NCI-H1092 (cell line): ENCODE measurements at regions not wholly inside any gene's neighbourhood (a gene's known extent, or its start where the extent isn't known, plus 50 kb on each side); places are given as distances from the start of the nearest gene placed in this dataset.

Experiments used
- DNase-seq: peaks from one replicate; lab custom pipeline; 2025; lab: John Stamatoyannopoulos, UW

DNA sequence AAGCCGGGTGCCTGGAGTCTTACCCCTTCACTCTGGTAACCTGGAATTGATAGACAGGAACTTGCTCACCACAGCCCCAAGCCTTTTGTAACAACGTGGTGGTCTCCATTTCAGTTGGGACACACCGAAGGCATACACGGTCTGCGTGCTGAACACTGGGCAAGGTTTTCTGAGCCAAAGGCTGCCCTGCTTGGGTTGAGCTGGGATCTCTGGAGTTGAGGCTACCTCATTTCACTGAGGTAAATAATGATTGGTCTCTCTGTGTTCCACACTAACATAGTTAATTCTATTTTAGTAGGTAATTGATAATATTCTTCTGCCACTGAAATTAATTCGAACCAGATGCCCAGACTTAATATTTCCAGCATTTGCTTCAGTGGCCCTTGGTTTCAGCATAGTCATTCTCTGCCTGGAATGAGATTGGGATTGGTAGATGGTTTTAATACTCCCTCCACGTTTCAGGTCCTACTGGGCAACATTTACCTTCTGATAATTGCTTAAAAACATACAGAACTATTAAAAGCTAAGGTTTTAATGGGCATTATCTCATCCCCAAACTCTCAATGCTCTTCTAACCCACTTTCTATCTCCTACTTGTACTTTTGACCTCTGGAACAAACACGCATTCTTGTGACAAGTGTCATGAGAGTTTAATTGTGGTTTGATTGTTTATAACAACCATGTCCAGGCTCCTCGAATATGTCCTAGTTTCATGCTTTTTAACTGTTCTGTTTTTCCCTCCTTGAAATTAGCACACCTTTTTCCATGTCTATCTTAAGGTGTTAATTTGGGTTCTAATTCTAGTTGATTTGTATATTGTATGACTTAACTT is 202.3 kb upstream of the KLF6 start:
- no peak for DNase-seq

DNA sequence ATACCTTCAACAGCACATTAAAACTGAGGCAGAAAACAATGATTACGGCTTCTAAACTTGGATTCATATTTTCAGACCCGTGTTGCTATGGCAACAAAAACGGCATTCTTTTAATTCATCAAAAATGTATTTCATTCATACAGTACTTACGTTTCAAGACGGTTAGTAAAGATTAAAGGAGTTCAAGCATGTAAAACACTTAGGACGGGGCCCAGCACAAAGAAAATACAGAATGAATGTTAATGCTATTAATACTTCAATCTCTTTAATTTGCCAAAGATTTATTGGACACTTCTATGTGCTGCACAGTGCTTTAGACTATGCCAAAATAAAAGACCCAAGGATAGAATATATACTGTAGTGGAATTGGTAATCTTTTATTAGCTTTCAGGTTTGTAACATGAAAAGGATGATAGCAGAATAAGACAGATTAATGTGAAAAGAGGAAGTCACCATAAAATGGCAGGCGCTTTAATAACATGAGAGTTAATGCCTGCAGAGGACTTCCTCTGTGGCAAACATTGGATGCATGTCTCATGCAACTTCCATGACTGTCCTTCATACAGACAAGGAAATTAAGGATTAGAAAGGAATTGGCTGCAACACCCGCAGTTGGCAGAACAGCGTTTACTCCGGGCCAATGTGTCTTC is 201.6 kb upstream of the KLF6 start:
- no peak for DNase-seq

DNA sequence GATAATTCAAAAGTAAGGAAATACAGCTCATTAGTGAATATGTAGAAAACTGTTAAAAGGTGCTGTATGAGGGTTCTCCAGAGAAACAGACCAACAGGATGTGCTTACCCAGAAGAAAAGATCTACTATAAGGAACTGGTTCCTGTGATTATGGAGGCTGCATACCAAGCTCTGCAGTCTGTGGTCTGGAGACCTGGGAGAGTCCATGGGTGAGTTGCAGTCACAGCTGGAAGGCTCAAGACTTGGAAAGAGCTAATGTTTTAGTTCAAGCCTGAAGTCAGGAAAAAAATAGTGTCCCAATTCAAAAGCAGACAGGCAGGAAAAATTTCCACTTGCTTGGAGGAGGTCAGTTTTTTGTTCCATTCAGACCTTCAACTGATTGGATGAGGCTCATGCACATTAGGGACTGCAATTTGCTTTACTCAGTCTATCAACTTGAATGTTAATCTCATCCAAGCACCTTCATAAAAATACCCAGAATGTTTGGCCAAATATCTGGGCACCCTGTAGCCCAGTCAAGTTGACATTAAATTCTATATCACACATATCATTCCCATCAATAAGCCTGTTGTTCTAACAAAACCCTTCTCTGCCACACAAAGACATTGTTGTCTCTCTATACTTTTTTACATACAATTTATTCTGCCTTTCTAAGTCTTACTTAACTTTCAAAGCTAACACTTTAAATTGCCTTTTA is 197.9 kb upstream of the KLF6 start:
- DNase-seq: no peak

GRCh38 chr10:3981300-3981699 is 196.3 kb upstream of the KLF6 start:
- DNase-seq: no peak

GRCh38 chr10:3980660-3981059 is 195.7 kb upstream of the KLF6 start:
- DNase-seq: no peak

DNA sequence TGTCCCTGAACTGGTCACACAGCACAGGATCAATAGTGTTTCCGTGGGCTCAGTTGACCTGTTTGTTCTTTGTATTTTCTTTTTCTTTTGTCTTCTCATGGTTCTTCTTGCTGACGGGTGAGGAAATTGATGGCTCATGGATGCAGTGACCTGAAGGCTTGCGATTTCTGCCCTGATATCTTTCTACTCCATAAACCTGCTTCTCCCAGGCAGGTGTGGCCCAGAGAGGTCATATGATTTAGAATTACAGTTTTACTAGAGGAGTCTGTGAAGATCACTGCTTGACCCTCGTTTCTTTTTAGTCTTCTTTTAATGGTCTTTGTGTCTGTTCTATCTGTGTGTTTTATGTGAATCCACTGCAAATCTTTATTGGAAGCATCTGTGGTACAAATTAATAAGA is 195.1 kb upstream of the KLF6 start:
- DNase-seq: no peak

DNA sequence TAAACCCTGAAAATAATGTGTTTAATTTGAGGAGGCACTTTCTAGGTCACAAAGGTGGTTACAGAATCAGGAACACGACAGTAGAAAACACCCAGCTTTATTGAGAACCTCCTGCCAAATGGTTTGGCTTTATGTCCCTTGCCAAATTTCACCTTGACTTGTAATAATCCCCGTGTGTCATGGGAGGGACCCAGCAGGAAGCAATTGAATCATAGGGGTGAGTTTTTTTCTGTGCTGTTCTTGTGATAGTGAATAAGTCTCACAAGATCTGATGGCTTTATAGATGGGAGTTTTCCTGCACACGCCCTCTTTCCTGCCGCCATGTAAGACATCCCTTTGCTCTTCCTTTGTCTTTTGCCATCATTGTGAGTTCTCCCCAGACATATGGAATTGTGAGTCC is 193.8 kb upstream of the KLF6 start:
- DNase-seq: no peak

DNA sequence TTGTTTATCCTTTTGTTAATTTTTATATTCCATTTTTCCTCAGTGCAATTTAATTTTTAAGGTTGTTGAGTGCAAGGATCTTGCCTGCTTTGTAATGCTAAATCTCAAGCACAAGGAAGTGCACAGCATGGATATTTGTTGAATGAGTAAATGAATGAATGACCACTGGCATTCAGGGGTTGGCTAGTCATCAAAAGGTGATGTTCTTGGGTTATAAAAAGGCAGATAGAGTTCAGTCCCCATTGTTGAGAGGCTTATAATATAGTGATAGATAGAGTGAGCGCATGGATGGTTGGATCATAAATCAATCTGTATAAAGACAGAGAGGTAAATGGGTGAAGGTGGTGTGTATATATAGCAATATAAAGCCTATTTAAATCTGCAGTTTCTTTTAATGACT is 193.2 kb upstream of the KLF6 start:
- no peak for DNase-seq

DNA sequence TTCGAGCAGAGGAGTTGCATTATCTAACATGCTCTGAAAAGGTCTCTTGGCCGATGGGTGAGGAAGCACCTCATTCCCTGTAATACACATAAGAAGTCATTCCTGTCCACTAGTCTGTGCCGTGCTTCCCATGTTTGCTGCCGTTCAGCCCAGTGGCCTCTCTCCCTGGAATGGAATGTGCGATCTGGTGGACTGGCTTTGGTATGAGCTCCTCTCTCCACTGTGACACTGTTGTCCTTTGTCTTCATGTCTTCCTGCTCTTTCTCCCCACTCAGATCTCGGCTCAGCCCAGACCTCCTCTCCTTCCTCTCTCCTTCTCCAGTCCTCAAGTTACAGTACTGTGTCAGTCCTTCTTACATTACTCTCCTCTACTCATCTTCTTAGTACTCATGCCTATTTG is 192.8 kb upstream of the KLF6 start:
- no peak for DNase-seq

GRCh38 chr10:3976718-3977117 is 191.7 kb upstream of the KLF6 start:
- DNase-seq: no peak

DNA sequence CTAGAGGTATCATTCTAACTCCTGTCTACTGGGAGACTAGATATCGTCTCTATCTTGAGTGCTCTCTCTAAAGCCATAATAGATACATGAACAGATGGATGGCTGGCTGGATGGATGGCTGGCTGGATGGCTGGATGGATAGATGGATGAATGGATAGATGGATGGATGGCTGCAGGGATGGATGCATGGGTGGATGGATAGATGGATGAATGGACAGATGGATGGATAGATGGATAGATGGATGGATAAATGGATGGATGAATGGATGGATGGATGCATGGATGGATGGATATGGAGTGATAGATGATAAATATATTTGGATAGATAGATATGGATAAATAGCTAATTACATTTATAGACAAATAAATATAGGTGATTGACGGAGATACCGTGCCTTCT is 191.2 kb upstream of the KLF6 start:
- no peak for DNase-seq

DNA sequence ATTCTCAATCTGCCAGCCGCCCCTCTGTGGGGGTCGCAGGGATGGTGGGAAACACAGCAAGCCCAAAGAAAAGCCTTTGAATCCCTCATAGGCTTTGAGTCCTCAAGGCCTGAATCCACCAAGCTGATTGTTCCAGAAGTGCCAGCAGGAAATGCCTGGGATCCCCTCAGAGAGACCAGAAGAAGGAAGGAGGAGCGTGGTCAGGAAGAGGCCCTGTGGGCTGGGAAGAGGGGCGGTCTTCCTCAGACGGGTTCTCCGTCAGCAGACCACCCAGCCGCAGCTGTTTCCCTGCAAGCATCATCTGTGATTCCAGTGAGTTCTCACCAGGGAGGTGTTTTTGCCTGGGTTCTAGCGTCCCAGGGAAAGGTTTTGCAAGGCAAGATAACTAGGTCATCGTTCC is 190.0 kb upstream of the KLF6 start:
- DNase-seq: no peak

GRCh38 chr10:3972460-3973301 is 187.7 kb upstream of the KLF6 start:
- no peak for DNase-seq

DNA sequence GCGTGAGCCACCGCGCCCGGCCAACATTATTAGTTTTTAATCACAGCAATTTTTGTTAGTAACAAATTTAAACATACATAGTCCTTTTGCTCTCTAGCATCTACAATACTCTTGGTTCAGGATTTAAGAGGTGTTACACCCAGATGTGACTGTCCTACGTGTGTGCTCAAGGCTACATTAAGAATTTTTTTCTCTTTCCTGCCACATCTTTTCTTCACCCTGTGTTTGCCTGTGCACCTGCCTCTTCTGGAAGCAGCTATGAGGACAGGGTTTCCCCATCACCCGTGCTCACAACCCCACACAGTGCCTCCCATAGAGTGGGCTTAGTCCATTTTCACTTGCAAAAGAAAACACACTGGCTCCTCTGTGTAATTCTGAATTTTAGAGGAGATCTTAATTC is 186.7 kb upstream of the KLF6 start:
- no peak for DNase-seq

GRCh38 chr10:3969876-3970666 is 185.1 kb upstream of the KLF6 start:
- no peak for DNase-seq

- no peak for DNase-seq
These were observed 183.7 kb upstream of the KLF6 start for GRCh38 chr10:3968727-3969126.

DNA sequence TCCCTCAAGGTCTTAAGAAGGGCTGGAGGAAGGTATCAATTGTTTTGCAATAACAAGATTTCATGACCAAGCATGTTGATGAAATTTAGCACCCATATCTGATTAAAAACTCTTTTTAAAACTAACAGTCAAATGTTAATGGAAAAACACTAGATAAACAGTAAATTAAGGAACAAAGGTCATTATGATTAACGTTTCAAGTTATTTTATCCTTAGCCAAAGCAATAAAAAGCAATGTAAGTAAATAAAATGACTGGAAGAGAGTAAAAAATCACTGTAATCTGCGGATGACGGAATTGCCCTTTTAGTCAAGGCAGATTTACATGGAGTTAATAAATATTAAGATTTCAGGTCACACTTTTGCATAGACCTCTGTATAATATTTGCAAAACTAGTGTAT is 179.5 kb upstream of the KLF6 start:
- no peak for DNase-seq

- DNase-seq: no peak
These were observed 178.2 kb upstream of the KLF6 start for GRCh38 chr10:3963191-3963673.

DNA sequence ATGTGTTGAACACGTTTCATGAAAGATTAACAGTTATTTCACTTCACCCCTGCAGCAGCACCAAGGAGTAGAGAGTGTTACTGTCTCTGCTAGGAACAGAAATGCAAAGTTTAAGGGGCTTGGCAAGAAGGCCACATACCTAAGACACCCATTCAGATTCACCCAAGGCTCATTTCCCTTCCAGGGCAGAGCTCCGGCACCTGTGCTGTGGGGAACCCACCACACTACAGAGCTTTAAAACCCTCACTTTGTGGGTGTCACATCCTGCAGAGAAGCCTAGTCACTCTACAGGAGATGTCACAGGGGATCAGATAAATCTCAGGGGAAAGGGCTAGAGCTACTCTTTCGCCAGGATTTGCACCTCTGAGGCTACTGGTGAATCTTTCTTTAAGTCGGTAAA is 176.1 kb upstream of the KLF6 start:
- DNase-seq: no peak

GRCh38 chr10:3960496-3960895 is 175.5 kb upstream of the KLF6 start:
- no peak for DNase-seq
